Kidney (tissue), 13 donors: ENCODE measurements at regions not wholly inside any gene's neighbourhood (a gene's known extent, or its start where the extent isn't known, plus 50 kb on each side); places are given as distances from the start of the nearest gene placed in this dataset.

ENCODE experiments used
- DNase-seq, 5 donors: peaks; one replicate each; pipeline ENCODE4 v3.0.0-alpha.2; 2013 to 2020
- FAIRE-seq: peaks from 2 replicates; lab custom pipeline; 2012; peaks lifted over from hg19 to GRCh38; lab: Jason Lieb, UNC
- H3K27ac ChIP-seq, 2 donors: one replicate each; pipeline ENCODE4 v1.7.0; 2013; ENCODE audit warnings: low read depth in 2 of 2, low read length in 2 of 2, inconsistent platforms in 1 of 2
- H3K27me3 ChIP-seq: one replicate; pipeline ENCODE4 v1.7.1; 2013; ENCODE audit warnings: low read length, inconsistent platforms; ENCODE audit not compliant: control insufficient read depth, insufficient read depth
- H3K36me3 ChIP-seq, 3 donors: one replicate each; pipeline versions ENCODE4 v1.7.0 to v1.7.1; 2013; ENCODE audit warnings: low read length in 3 of 3, control low read depth in 1 of 3, inconsistent platforms in 1 of 3; ENCODE audit not compliant: insufficient read depth in 3 of 3, control insufficient read depth in 2 of 3
- H3K4me1 ChIP-seq, 3 donors: one replicate each; pipeline versions ENCODE4 v1.7.0 to v1.7.1; 2013; ENCODE audit warnings: low read length in 3 of 3, inconsistent platforms in 1 of 3, low read depth in 1 of 3; ENCODE audit not compliant: control insufficient read depth in 2 of 3, insufficient read depth in 2 of 3
- H3K4me3 ChIP-seq, 3 donors: one replicate each; pipeline versions ENCODE4 v1.7.0 to v1.8.1; 2013; ENCODE audit warnings: low read length in 3 of 3, control low read depth in 1 of 3, inconsistent platforms in 1 of 3
- H3K9ac ChIP-seq, 3 donors: one replicate each; pipeline versions ENCODE4 v1.7.0 to v1.7.1; 2013; ENCODE audit warnings: low read length in 3 of 3, control low read depth in 1 of 3, inconsistent platforms in 1 of 3
- H3K9me3 ChIP-seq, 3 donors: one replicate each; pipeline versions ENCODE4 v1.7.0 to v1.7.1; 2013; ENCODE audit warnings: low read length in 3 of 3, control low read depth in 1 of 3, inconsistent platforms in 1 of 3; ENCODE audit not compliant: control insufficient read depth in 2 of 3, insufficient read depth in 1 of 3
- intact Hi-C: fragments of 100-400 bp; cut with DNase I; formaldehyde crosslinking; loops from one replicate; pipeline ENCODE4 v1.11.1; 2022
- TF ChIP-seq, protein P1 (sequence below): IDR thresholded peaks from 3 replicates; pipeline ENCODE4 v1.5.1; 2012; ENCODE audit warnings: mild to moderate bottlenecking, moderate library complexity, borderline replicate concordance; ENCODE audit not compliant: insufficient read depth; ENCODE audit errors: extremely low read depth
- donor health status: control.
- donor health status: control.
- donor health status: control.
- donor health status: control.
- donor health status: control.
- donor health status: DM: yes; HTN: yes; CAD: no.
- donor health status: Normal renal cell carcinoma (clear cell type).

GRCh38 chr6:156030053-156030452 is 574.4 kb upstream of the NOX3 start:
- Histone ChIP-seq H3K36me3 (no peaks in the 10 kb centered on the region), H3K27me3 (no peaks in the 10 kb centered on the region), H3K9ac (no peak overlapping the region), H3K27ac (no peak overlapping the region), H3K9me3 (peaks cover 0 to 6% (median 2%) of the 10 kb centered on the region in 3 donors), H3K4me3 (no peak overlapping the region), H3K4me1 (peaks cover 0 to 15% (median 8%) of the 10 kb centered on the region in 3 donors)
- FAIRE-seq (no peak), DNase-seq (no peak)
- TF ChIP-seq, protein P1, sequence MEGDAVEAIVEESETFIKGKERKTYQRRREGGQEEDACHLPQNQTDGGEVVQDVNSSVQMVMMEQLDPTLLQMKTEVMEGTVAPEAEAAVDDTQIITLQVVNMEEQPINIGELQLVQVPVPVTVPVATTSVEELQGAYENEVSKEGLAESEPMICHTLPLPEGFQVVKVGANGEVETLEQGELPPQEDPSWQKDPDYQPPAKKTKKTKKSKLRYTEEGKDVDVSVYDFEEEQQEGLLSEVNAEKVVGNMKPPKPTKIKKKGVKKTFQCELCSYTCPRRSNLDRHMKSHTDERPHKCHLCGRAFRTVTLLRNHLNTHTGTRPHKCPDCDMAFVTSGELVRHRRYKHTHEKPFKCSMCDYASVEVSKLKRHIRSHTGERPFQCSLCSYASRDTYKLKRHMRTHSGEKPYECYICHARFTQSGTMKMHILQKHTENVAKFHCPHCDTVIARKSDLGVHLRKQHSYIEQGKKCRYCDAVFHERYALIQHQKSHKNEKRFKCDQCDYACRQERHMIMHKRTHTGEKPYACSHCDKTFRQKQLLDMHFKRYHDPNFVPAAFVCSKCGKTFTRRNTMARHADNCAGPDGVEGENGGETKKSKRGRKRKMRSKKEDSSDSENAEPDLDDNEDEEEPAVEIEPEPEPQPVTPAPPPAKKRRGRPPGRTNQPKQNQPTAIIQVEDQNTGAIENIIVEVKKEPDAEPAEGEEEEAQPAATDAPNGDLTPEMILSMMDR: no peak
- intact Hi-C loops: no loop called here

DNA sequence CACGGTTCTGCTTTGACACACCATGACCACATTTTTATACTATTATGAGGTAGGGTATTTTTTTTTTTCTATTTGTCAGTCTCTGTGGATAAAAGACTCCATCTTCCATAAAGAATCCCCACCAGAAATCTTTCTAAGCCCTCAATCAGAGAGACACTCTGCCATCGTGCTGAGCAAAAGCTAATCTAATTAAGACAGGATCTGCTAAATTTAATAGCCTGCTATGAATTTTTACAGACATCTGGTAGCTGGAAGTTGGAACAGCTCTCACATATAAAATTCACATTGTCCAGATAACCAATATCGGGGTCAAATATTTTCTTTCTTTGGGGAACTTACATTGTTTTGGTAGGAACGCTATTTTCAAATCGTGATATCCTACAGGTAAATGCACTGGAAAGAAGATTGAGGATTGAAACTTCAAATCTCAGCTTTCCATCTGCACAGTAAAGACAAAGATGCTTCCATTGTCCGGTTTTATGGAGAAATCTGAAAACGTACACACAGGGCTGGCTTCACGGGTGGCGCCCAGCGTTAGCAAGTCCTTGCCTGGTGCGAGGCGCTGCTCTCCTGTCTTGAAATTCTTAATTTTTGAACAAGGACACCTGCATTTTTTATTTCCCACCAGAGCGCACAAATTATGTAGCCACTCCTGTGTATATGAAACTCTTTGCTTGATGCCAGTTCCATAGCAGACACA is 573.8 kb upstream of the NOX3 start:
- TF ChIP-seq, protein P1: no peak
- Histone ChIP-seq H3K9ac (no peak overlapping the region), H3K27ac (no peak overlapping the region), H3K27me3 (no peaks in the 10 kb centered on the region), H3K36me3 (no peaks in the 10 kb centered on the region), H3K9me3 (peaks cover 0 to 6% (median 2%) of the 10 kb centered on the region in 3 donors), H3K4me1 (peaks cover 0 to 15% (median 8%) of the 10 kb centered on the region in 3 donors), H3K4me3 (no peak overlapping the region)
- FAIRE-seq (no peak), DNase-seq (no peak)
- intact Hi-C loops: no loop called here

DNA sequence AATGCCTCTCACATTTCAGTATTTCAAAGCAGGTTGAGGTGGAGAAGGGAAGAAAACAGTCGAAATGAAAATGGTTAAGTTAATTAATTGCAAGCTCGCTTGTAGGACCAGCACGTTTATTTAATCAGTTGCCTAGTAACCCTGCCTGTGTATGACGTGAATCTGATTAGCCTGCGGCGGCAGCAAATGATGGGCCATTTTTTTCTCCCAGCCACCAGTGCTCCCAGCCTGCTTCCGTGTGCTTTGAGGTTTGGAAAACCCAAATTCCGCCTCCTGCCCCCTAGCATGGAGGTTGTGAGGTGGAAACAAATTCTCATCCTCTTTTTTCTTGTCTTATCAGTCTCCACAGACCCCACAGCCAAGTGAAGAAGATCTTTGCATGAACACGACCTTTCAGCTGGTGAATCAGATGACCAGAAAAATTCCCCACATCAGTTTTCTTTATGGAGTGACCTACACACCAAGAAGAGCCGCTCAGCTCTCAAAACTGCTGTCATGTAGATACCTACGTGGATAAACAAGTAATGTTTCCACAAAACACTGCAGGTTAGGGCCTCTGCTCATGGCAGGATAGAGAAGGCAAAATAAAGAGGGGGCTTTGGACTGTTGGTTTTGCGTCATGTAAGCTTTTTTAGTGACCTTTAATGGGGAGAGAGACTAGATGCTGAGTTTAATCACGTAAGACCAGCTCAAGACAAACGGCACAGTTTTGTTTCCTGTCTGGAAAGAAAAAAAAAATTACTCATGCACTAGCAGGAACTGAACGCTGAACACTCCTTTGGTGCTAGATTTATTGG is 572.9 kb upstream of the NOX3 start:
- intact Hi-C loops: no loop called here
- TF ChIP-seq, protein P1: no peak
- no peaks in the 10 kb centered on the region for H3K27me3 ChIP-seq
- no peak overlapping the region for H3K9ac ChIP-seq
- DNase-seq (peak; percentile 62 to 76 (median 73)), FAIRE-seq (no peak)
- H3K4me3 ChIP-seq: peak overlapping the region in 1 of 3 donors; percentile 17
- peaks cover 0 to 15% (median 8%) of the 10 kb centered on the region in 3 donors for H3K4me1 ChIP-seq
- H3K9me3 ChIP-seq: peaks cover 0 to 10% (median under 1%) of the 10 kb centered on the region in 3 donors
- no peaks in the 10 kb centered on the region for H3K36me3 ChIP-seq
- H3K27ac ChIP-seq: peak overlapping the region; percentile 22 to 77
